OCI-LY1 (cell line): ENCODE measurements at regions not wholly inside any gene's neighbourhood (a gene's known extent, or its start where the extent isn't known, plus 50 kb on each side); places are given as distances from the start of the nearest gene placed in this dataset.

Experiments used
- EZH2 ChIP-seq: fragments of 200-600 bp; sonication (generic), shearing (Covaris generic); IDR thresholded peaks from 2 replicates; pipeline ENCODE4 v1.8.0; 2017; ENCODE audit warnings: borderline replicate concordance, mixed run types, mild to moderate bottlenecking, antibody characterized with exemption, low read length, moderate library complexity, mixed read lengths
- TF ChIP-seq, protein P1 (sequence below): fragments of 200-600 bp; sonication (generic), shearing (Covaris generic); IDR thresholded peaks from 2 replicates; pipeline ENCODE4 v1.5.1; 2017; ENCODE audit warnings: mild to moderate bottlenecking, antibody characterized with exemption, low read length, moderate library complexity, mixed read lengths

DNA sequence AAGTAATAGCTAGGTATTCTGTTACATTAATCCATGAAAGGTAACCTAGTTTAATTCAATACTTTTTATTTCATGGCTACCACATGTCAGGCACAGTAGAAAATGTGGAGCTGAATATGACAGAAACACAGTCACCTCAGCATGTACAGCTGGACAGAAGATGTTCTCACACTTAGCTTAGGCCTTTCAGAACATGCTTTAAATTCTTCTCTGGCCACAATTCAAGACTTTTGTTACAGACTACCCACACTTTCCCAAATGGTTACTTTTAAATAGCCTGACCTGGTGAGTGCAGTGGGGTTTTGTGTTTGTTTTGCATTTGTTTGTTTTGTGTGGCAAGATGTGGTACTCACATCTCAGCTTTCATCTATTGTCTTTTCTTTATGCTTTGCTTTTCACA lies 1079.5 kb downstream of the IGSF11 start:
- TF ChIP-seq, protein P1, sequence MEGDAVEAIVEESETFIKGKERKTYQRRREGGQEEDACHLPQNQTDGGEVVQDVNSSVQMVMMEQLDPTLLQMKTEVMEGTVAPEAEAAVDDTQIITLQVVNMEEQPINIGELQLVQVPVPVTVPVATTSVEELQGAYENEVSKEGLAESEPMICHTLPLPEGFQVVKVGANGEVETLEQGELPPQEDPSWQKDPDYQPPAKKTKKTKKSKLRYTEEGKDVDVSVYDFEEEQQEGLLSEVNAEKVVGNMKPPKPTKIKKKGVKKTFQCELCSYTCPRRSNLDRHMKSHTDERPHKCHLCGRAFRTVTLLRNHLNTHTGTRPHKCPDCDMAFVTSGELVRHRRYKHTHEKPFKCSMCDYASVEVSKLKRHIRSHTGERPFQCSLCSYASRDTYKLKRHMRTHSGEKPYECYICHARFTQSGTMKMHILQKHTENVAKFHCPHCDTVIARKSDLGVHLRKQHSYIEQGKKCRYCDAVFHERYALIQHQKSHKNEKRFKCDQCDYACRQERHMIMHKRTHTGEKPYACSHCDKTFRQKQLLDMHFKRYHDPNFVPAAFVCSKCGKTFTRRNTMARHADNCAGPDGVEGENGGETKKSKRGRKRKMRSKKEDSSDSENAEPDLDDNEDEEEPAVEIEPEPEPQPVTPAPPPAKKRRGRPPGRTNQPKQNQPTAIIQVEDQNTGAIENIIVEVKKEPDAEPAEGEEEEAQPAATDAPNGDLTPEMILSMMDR: no peak
- TF ChIP-seq EZH2: no peak
